HCT116 (cell line): ENCODE measurements at regions not wholly inside any gene's neighbourhood (a gene's known extent, or its start where the extent isn't known, plus 50 kb on each side); places are given as distances from the start of the nearest gene placed in this dataset.

ENCODE experiments used
- EZH2 ChIP-seq: fragments of 200-600 bp; sonication (generic); IDR thresholded peaks from 2 replicates; pipeline ENCODE4 v1.6.1; 2017; ENCODE audit warnings: antibody characterized with exemption, mixed run types
- EZH2phosphoT487 ChIP-seq: fragments of 200-600 bp; IDR thresholded peaks from 2 replicates; pipeline ENCODE4 v1.6.1; 2018; ENCODE audit warnings: antibody characterized with exemption, borderline replicate concordance
- JUND ChIP-seq: IDR thresholded peaks from 2 replicates; pipeline ENCODE4 v1.6.1; 2012
- POLR2A ChIP-seq: IDR thresholded peaks from 2 replicates; pipeline ENCODE4 v1.7.0; 2011; ENCODE audit warnings: borderline replicate concordance; ENCODE audit not compliant: insufficient read depth, insufficient read length; ENCODE audit errors: extremely low read depth
- SP1 ChIP-seq: IDR thresholded peaks from 2 replicates; pipeline ENCODE4 v1.6.1; 2012; ENCODE audit warnings: low read depth
- SRF ChIP-seq: IDR thresholded peaks from 2 replicates; pipeline ENCODE4 v1.6.1; 2012; ENCODE audit warnings: low read depth
- YY1 ChIP-seq: IDR thresholded peaks from 2 replicates; pipeline ENCODE4 v1.6.1; 2011; ENCODE audit warnings: low read length, low read depth, moderate library complexity, mild to moderate bottlenecking; ENCODE audit not compliant: insufficient replicate concordance; ENCODE audit errors: extremely low read depth
- ZNF274 ChIP-seq: fragments of 200-500 bp; sonication (Bioruptor generic); IDR thresholded peaks from 2 replicates; pipeline ENCODE4 v1.6.1; 2014; ENCODE audit warnings: mild to moderate bottlenecking, low read depth, low read length, inconsistent platforms
- TF ChIP-seq, protein P1 (sequence below), 3 experiments: fragments of 200-600 bp in 1 of 3; sonication (generic) in 1 of 3; IDR thresholded peaks in 2 of 3; conservative IDR thresholded peaks in 1 of 3; 2 replicates each; pipeline ENCODE4 v1.5.1; 2012 to 2017; ENCODE audit warnings: low read depth in 2 of 3, low read length in 2 of 3, antibody characterized with exemption in 1 of 3, borderline replicate concordance in 1 of 3, control low read depth in 1 of 3, mild to moderate bottlenecking in 1 of 3, mixed read lengths in 1 of 3, mixed run types in 1 of 3, moderate library complexity in 1 of 3; ENCODE audit not compliant: insufficient read depth in 1 of 3
- TF ChIP-seq, protein P2 (sequence below): IDR thresholded peaks from 2 replicates; pipeline ENCODE4 v1.6.1; 2012
- TF ChIP-seq, protein P3 (sequence below): IDR thresholded peaks from 2 replicates; pipeline ENCODE4 v1.6.1; 2012
- TF ChIP-seq, protein P4 (sequence below): IDR thresholded peaks from 2 replicates; pipeline ENCODE4 v1.6.1; 2012; ENCODE audit warnings: low read depth

DNA sequence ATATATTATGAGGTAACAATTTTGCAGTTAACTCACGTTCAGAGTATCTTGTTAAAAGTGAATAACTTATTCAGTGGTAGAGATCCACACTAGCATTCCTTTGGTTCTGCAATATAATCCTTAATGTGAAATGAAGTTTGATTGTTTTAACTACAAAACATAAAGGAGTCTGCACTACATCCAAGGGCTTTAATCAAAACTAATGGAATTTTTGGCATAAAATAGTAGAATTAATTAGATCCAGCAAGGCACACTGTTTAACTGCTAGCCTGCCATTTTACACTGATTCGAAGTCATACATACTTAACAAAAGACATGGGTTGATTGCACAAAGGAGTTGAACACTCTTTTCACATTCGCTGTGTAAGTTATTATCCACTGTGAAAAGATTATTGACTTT, 263.0 kb upstream of the ROBO2 start:
- TF ChIP-seq, protein P1, sequence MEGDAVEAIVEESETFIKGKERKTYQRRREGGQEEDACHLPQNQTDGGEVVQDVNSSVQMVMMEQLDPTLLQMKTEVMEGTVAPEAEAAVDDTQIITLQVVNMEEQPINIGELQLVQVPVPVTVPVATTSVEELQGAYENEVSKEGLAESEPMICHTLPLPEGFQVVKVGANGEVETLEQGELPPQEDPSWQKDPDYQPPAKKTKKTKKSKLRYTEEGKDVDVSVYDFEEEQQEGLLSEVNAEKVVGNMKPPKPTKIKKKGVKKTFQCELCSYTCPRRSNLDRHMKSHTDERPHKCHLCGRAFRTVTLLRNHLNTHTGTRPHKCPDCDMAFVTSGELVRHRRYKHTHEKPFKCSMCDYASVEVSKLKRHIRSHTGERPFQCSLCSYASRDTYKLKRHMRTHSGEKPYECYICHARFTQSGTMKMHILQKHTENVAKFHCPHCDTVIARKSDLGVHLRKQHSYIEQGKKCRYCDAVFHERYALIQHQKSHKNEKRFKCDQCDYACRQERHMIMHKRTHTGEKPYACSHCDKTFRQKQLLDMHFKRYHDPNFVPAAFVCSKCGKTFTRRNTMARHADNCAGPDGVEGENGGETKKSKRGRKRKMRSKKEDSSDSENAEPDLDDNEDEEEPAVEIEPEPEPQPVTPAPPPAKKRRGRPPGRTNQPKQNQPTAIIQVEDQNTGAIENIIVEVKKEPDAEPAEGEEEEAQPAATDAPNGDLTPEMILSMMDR (IDR thresholded peaks at IDR 0.05 in 2 of 3, conservative IDR thresholded peaks at IDR 0.05 in 1 of 3; ENCODE audit: borderline replicate concordance in 1 of 3, insufficient read depth in 1 of 3, low read depth in 2 of 3, low read length in 2 of 3) = no peak
- TF ChIP-seq EZH2 = no peak
- TF ChIP-seq SP1 = no peak
- no peak for TF ChIP-seq POLR2A
- TF ChIP-seq, protein P2, sequence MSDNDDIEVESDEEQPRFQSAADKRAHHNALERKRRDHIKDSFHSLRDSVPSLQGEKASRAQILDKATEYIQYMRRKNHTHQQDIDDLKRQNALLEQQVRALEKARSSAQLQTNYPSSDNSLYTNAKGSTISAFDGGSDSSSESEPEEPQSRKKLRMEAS = no peak
- no peak for TF ChIP-seq YY1
- TF ChIP-seq, protein P3, sequence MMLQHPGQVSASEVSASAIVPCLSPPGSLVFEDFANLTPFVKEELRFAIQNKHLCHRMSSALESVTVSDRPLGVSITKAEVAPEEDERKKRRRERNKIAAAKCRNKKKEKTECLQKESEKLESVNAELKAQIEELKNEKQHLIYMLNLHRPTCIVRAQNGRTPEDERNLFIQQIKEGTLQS = no peak
- no peak for TF ChIP-seq ZNF274
- TF ChIP-seq, protein P4, sequence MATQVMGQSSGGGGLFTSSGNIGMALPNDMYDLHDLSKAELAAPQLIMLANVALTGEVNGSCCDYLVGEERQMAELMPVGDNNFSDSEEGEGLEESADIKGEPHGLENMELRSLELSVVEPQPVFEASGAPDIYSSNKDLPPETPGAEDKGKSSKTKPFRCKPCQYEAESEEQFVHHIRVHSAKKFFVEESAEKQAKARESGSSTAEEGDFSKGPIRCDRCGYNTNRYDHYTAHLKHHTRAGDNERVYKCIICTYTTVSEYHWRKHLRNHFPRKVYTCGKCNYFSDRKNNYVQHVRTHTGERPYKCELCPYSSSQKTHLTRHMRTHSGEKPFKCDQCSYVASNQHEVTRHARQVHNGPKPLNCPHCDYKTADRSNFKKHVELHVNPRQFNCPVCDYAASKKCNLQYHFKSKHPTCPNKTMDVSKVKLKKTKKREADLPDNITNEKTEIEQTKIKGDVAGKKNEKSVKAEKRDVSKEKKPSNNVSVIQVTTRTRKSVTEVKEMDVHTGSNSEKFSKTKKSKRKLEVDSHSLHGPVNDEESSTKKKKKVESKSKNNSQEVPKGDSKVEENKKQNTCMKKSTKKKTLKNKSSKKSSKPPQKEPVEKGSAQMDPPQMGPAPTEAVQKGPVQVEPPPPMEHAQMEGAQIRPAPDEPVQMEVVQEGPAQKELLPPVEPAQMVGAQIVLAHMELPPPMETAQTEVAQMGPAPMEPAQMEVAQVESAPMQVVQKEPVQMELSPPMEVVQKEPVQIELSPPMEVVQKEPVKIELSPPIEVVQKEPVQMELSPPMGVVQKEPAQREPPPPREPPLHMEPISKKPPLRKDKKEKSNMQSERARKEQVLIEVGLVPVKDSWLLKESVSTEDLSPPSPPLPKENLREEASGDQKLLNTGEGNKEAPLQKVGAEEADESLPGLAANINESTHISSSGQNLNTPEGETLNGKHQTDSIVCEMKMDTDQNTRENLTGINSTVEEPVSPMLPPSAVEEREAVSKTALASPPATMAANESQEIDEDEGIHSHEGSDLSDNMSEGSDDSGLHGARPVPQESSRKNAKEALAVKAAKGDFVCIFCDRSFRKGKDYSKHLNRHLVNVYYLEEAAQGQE = no peak
- no peak for TF ChIP-seq SRF
- TF ChIP-seq JUND = no peak
- TF ChIP-seq EZH2phosphoT487 = no peak
